ENCODE measurements at regions not wholly inside any gene's neighbourhood (a gene's known extent, or its start where the extent isn't known, plus 50 kb on each side); places are given as distances from the start of the nearest gene placed in this dataset.

DNA sequence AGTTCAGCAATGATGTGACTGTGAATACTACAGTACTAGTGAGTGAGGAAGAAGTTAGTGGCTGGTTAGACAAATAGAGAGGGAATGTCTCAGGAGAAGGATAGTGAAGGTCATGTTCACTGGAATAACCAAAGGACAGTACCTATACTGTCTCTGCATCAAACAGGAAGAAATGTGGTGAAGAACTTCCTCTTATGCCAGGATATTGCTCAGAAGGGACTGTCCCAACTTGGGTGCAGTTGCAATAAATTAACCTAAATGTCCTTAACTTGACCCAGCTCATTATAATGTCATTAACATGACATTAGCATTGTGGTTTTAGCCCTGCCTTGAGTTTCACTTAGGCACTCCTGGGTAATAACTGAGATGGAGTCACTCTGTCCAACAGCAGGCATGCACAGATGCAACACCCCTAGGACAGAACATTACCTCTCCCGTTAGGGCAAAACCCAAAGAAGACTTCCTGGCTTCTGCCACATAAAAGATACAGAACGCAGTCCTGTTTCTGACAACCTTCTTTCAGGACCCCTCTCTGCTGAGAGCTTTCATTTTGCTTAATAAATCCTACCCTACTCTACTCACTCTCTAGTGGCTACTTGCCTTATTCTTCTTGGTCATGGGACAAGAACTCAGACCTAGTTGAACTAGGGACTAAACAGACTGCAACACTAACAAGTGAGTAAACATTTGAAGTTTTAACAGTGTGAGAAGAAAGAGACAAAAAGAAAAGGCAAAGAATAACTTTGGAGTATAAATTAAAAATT, 1591.6 kb upstream of the MIR17HG start:
- H3K4me1 Mint-ChIP-seq (ENCODE audit: low read depth): no peaks in the 10 kb centered on the region
- H3K27me3 Mint-ChIP-seq (ENCODE audit: low read depth): no peaks in the 10 kb centered on the region
- H3K36me3 Mint-ChIP-seq (ENCODE audit: insufficient read depth in 2 of 2): no peaks in the 10 kb centered on the region
- H3K9me3 Mint-ChIP-seq: peaks cover 6 to 8% of the 10 kb centered on the region in 2 donors
- H3K4me3 Mint-ChIP-seq: no peak overlapping the region
- no peak for DNase-seq
- ATAC-seq (replicated peaks in 1 of 2): no peak
- no peak overlapping the region for H3K27ac Mint-ChIP-seq

DNA sequence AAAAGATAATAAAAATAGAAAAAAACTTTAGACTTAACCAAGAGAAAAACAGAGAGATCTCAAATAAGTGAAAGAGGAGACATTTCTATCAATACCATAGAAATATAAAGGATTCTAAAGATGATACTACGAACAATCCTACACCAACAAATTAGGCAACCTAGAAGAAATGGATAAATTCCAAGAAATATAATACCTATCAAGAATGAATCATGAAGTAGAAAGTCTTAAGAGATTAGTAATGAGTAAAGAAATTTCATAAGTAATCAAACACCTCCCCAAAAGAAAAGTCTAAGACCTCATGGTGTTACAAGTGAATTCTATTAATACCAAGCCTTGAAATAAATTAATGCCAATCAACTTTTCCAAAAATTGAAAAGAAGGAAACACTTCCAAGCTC, 1584.5 kb upstream of the MIR17HG start:
- no peak for ATAC-seq (replicated peaks in 1 of 2)
- Mint-ChIP-seq H3K4me1 (ENCODE audit: low read depth) (no peaks in the 10 kb centered on the region), H3K9me3 (peaks cover 4 to 6% of the 10 kb centered on the region in 2 donors), H3K36me3 (ENCODE audit: insufficient read depth in 2 of 2) (no peaks in the 10 kb centered on the region), H3K27ac (no peak overlapping the region), H3K4me3 (no peak overlapping the region), H3K27me3 (ENCODE audit: low read depth) (no peaks in the 10 kb centered on the region)
- no peak for DNase-seq

DNA sequence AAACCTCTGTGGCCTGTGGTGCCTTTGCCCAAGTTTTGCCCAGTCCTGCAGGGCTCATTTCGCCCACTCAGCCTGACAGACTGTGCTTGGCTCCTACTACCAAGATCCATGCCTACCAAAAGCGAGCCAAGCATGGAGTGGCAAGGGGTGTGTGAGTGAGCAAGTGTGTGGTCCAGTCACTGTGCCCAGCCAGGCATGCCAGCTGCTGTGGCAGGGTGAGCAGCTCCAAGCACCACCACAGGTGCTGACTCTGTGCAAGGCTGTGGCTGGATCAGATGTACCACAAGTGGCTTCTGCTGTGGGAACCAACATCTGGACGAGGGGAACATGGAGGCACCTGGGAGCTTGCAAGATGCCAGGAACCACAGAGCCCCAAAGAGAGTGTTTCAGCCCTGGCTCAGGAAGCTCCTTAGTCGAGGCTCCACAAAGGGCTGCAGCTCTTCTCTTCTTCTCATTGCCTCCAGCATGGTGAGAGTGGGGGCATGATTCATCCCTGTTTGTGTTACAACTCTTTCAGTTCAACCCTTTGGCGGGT, 1564.2 kb upstream of the MIR17HG start:
- Mint-ChIP-seq H3K36me3 (ENCODE audit: insufficient read depth in 2 of 2) (no peaks in the 10 kb centered on the region), H3K9me3 (peaks cover 3 to 6% of the 10 kb centered on the region in 2 donors), H3K4me1 (ENCODE audit: low read depth) (no peaks in the 10 kb centered on the region), H3K27ac (no peak overlapping the region), H3K4me3 (no peak overlapping the region), H3K27me3 (ENCODE audit: low read depth) (no peaks in the 10 kb centered on the region)
- DNase-seq (no peak), ATAC-seq (replicated peaks in 1 of 2) (no peak)

DNA sequence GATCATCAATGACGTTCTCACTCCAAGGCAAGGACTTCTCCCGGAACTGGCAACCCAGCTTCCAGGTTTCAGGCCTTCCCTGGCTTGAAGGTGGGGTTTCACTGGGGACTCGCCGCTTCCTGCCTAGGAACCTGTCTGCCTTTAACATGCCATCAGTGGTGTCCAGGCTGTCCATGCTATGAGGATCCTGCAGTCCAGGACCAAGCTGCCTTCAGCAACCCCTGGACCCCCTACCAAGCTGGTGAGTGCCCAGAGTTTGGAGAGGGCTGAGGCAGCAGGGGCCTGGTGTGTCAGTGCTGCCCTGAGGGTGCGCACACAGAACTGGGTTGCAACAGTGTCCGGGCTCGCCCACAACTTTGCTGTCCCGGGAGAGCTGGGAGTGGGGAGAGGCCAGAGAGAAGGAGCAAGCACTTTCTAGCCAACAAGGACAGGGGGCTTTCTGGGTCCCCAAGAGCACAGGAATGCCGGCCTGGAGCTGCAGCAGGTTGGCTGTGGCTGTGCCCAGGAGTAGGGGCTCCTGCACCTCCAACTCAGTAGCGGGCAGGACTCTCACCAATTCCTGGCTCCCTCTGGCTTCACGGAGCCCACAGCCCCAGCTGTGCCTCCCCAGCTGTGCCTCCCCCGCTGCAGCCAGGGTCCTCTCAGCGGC, 1563.2 kb upstream of the MIR17HG start:
- Mint-ChIP-seq H3K27me3 (ENCODE audit: low read depth) (no peaks in the 10 kb centered on the region), H3K36me3 (ENCODE audit: insufficient read depth in 2 of 2) (no peaks in the 10 kb centered on the region), H3K27ac (no peak overlapping the region), H3K4me1 (ENCODE audit: low read depth) (no peaks in the 10 kb centered on the region), H3K4me3 (no peak overlapping the region), H3K9me3 (peaks cover 4 to 8% of the 10 kb centered on the region in 2 donors)
- ATAC-seq (replicated peaks in 1 of 2) (no peak), DNase-seq (no peak)

DNA sequence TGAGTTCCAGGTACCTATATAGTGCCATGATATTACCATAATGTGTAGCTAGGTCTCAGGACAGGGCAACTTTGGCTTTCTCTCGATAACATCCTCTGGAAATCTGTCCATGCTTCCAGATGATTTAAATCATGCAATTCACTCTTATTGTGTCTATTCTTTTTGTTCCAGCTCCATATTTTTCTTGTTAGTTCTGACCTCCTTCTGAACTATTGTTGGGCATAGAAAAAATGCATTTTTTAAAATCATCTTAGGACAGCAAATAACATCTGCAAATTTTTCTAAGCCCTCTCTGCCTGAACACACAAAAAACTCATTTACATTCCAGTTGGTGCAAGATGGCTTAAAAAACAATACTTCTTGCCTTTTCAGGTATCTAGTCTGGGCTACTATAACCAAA, 1561.0 kb upstream of the MIR17HG start:
- H3K36me3 Mint-ChIP-seq (ENCODE audit: insufficient read depth in 2 of 2): no peaks in the 10 kb centered on the region
- no peak overlapping the region for H3K27ac Mint-ChIP-seq
- H3K4me3 Mint-ChIP-seq: no peak overlapping the region
- no peak for ATAC-seq (replicated peaks in 1 of 2)
- H3K9me3 Mint-ChIP-seq: peaks cover 2 to 5% of the 10 kb centered on the region in 2 donors
- H3K4me1 Mint-ChIP-seq (ENCODE audit: low read depth): no peaks in the 10 kb centered on the region
- DNase-seq: no peak
- H3K27me3 Mint-ChIP-seq (ENCODE audit: low read depth): no peaks in the 10 kb centered on the region

DNA sequence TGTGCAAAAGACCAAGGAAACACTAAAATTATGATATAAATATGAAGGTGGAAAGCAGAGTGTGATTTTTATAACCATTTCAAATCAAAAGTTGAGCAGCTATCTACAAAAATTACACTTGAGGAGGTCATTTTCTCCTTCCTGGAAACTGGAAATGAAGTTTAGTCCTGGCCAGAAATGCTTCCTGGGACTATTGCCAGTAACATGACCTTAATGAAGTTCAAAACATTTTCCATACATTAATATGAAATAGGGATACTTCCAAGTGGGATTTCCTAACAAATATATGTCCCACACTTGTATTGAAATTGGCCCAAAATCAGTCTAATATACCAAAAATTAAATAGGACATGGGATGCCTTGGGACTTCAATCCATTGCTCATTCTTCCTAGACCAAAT, 1556.8 kb upstream of the MIR17HG start:
- Mint-ChIP-seq H3K4me3 (no peak overlapping the region), H3K9me3 (peaks cover 2 to 6% of the 10 kb centered on the region in 2 donors), H3K4me1 (ENCODE audit: low read depth) (no peaks in the 10 kb centered on the region), H3K36me3 (ENCODE audit: insufficient read depth in 2 of 2) (no peaks in the 10 kb centered on the region), H3K27ac (no peak overlapping the region), H3K27me3 (ENCODE audit: low read depth) (no peaks in the 10 kb centered on the region)
- DNase-seq (no peak), ATAC-seq (replicated peaks in 1 of 2) (no peak)

DNA sequence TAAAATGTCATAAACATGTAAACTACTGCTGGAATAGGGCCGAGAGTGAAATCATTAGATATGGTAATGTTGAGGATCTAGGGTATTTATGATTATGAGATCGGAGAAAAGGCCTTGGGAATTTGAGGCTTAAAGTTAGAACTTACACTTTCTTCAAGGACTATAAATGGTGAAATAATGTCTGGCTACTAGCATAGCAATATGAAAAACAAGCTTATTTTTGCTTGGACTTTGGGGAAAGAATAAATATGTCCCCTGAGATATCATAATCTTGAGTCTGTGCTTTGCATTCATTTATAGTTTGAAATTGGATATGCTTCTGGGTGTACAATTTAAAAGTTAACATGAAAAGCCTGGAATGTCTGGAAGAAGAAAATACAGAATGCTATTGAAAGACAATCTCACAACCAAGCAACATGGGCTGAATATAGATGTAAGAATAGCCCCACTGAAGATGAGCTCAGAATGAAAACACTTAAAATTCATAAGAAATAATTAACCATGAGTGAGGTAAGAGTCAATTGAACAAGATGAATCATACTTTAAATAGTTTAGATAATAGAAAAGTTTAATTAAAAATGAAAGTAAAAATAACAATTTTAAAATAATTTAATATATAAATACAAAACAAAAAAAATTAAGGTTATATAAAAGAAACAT, 1555.4 kb upstream of the MIR17HG start:
- Mint-ChIP-seq H3K27ac (no peak overlapping the region), H3K27me3 (ENCODE audit: low read depth) (no peaks in the 10 kb centered on the region), H3K9me3 (peaks cover 1 to 6% of the 10 kb centered on the region in 2 donors)

DNA sequence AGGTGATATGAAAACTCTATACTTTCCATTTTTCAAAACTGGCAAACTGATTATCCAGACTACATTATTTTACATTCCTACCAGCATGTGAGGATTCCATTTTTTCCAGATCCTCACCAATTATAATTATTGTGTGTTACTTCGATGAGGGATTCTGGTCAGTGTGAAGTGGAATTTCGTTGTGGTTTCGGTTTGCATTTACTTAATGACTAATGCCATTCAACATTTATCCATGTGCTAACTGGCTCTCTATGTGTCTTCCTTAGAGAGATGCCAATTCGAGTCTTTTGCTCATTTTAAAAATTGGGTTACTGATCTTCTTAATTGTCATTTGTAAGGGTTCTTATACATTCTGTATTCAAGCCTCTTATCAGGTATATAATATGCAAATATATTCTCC, 1551.3 kb upstream of the MIR17HG start:
- no peaks in the 10 kb centered on the region for H3K4me1 Mint-ChIP-seq (ENCODE audit: low read depth)
- no peak for ATAC-seq (replicated peaks in 1 of 2)
- no peak for DNase-seq
- H3K27me3 Mint-ChIP-seq (ENCODE audit: low read depth): no peaks in the 10 kb centered on the region
- H3K9me3 Mint-ChIP-seq: peaks cover 5 to 6% of the 10 kb centered on the region in 2 donors
- peaks cover 0 to 2% of the 10 kb centered on the region in 2 donors for H3K36me3 Mint-ChIP-seq (ENCODE audit: insufficient read depth in 2 of 2)
- H3K27ac Mint-ChIP-seq: no peak overlapping the region
- no peak overlapping the region for H3K4me3 Mint-ChIP-seq

More for the DNA sequence above, 1555.4 kb upstream of the MIR17HG start:
- ATAC-seq (replicated peaks in 1 of 2) (no peak), DNase-seq (no peak)
- Mint-ChIP-seq H3K4me3 (no peak overlapping the region), H3K4me1 (ENCODE audit: low read depth) (no peaks in the 10 kb centered on the region), H3K36me3 (ENCODE audit: insufficient read depth in 2 of 2) (no peaks in the 10 kb centered on the region)

DNA sequence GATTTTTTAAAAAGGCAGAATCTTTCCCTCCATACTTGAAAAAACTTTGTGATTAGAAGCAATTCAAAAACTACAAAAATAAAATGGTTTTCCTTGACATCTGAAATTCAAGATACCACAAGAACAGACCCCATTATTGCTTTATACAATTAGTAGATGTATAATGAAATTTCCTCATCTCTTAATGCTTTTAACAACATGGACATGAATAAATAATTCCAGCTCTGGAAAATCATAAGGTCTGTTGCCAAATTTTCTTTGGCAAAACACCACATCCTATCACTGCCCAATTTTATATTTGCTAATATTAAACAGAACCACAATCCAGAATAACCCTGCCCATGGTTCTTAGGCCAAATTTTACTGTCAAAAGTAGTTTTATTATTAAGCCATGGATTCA, 1543.6 kb upstream of the MIR17HG start:
- ATAC-seq (replicated peaks in 1 of 2): no peak
- DNase-seq: no peak
- H3K4me3 Mint-ChIP-seq: no peak overlapping the region
- H3K4me1 Mint-ChIP-seq (ENCODE audit: low read depth): no peaks in the 10 kb centered on the region
- peaks cover 0 to 2% of the 10 kb centered on the region in 2 donors for H3K36me3 Mint-ChIP-seq (ENCODE audit: insufficient read depth in 2 of 2)
- H3K9me3 Mint-ChIP-seq: peaks cover 4 to 16% of the 10 kb centered on the region in 2 donors
- H3K27me3 Mint-ChIP-seq (ENCODE audit: low read depth): no peaks in the 10 kb centered on the region
- H3K27ac Mint-ChIP-seq: no peak overlapping the region

DNA sequence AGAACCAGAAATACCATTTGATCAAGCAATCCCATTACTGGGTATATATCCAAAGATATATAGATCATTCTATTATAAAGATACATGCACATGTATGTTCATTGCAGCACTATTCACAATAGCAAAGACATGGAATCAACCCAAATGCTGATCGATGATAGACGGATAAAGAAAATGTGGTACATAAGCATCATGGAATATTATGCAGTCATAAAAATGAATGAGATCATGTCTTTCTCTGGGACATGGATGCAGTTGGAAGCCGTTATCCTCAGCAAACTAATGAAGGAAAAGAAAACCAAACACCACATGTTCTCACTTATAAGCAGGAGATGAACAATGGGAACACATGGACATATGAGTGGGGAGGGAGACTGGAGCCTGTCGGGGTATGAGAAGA, 1540.9 kb upstream of the MIR17HG start:
- DNase-seq: no peak
- Mint-ChIP-seq H3K9me3 (peaks cover 7 to 12% of the 10 kb centered on the region in 2 donors), H3K36me3 (ENCODE audit: insufficient read depth in 2 of 2) (no peaks in the 10 kb centered on the region), H3K4me1 (ENCODE audit: low read depth) (no peaks in the 10 kb centered on the region), H3K27me3 (ENCODE audit: low read depth) (no peaks in the 10 kb centered on the region), H3K4me3 (no peak overlapping the region), H3K27ac (no peak overlapping the region)
- no peak for ATAC-seq (replicated peaks in 1 of 2)

DNA sequence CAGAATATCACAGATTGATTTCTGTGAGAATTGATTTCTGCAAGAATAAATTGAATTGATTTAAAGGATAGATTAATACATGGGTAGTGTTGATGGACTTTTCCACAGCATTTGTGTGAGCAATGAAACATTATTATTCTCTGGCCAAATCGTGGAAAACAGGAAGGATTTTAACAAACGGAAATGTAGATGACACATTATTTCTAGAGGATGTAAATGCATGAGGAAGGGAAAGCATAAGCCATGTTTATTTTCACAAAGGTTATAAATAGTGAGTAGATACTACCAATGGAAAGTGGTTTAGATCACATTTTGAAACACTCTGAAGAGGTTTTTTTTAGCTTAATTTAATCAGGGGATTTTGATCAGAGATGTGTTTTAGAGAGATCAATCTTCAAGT, 1534.6 kb upstream of the MIR17HG start:
- DNase-seq (no peak), ATAC-seq (replicated peaks in 1 of 2) (no peak)
- H3K27ac Mint-ChIP-seq: no peak overlapping the region
- H3K36me3 Mint-ChIP-seq (ENCODE audit: insufficient read depth in 2 of 2): no peaks in the 10 kb centered on the region
- no peak overlapping the region for H3K4me3 Mint-ChIP-seq
- H3K4me1 Mint-ChIP-seq (ENCODE audit: low read depth): no peaks in the 10 kb centered on the region
- H3K9me3 Mint-ChIP-seq: peaks cover 13 to 20% of the 10 kb centered on the region in 2 donors
- no peaks in the 10 kb centered on the region for H3K27me3 Mint-ChIP-seq (ENCODE audit: low read depth)

DNA sequence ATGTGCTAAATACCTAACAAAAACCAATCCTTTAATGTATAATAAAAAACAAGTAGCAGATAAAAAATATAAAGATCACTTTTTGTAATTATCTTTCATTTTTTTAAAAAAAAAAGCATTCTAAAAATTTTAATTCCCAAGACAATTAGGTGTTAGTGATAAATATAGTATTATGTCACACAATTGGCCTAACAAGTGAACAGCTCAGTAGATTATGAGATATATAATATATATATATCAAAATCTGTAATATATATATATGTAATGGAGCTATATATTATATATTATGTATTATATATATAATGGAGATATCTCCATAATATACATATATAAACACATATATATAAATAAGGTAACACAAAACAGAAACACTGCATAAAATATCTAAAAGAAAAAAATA, 1531.1 kb upstream of the MIR17HG start:
- Mint-ChIP-seq H3K4me1 (ENCODE audit: low read depth) (no peaks in the 10 kb centered on the region), H3K27ac (no peak overlapping the region), H3K27me3 (ENCODE audit: low read depth) (no peaks in the 10 kb centered on the region)

DNA sequence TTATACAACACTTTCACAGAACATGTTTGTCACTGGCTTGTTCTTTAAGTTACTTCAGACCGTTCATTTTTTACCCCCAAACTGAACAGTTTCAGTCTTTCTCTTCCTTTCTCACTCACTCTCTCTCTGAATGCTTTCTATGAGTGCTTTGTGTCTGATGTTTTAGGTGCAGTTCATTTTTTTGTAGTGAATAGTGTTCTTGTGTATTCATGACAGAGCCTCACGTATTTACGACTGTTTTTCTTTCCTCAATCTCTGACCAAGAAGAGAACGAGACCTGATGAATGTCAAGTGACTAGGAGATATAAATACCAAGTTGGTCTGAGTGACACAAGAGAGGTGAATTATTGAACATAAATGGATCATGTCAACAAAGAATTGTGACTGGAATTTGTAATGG, 1525.0 kb upstream of the MIR17HG start:
- DNase-seq: no peak
- H3K9me3 Mint-ChIP-seq: peaks cover 6 to 8% of the 10 kb centered on the region in 2 donors
- no peak for ATAC-seq (replicated peaks in 1 of 2)
- no peak overlapping the region for H3K27ac Mint-ChIP-seq
- no peaks in the 10 kb centered on the region for H3K36me3 Mint-ChIP-seq (ENCODE audit: insufficient read depth in 2 of 2)
- H3K4me1 Mint-ChIP-seq (ENCODE audit: low read depth): no peaks in the 10 kb centered on the region
- no peak overlapping the region for H3K4me3 Mint-ChIP-seq
- H3K27me3 Mint-ChIP-seq (ENCODE audit: low read depth): no peaks in the 10 kb centered on the region

More for the DNA sequence above, 1531.1 kb upstream of the MIR17HG start:
- Mint-ChIP-seq H3K9me3 (peaks cover 17 to 22% of the 10 kb centered on the region in 2 donors), H3K4me3 (no peak overlapping the region), H3K36me3 (ENCODE audit: insufficient read depth in 2 of 2) (no peaks in the 10 kb centered on the region)
- ATAC-seq (replicated peaks in 1 of 2) (no peak), DNase-seq (no peak)
